WTC11 (cell line): ENCODE measurements at regions not wholly inside any gene's neighbourhood (a gene's known extent, or its start where the extent isn't known, plus 50 kb on each side); places are given as distances from the start of the nearest gene placed in this dataset.

ENCODE experiments used
- ATAC-seq: fragments of 200-7000 bp; cut with Tn5 transposase; 2 replicates; pipeline ENCODE4 v1.10.0; 2021; ENCODE audit warnings: mild to moderate bottlenecking, moderate library complexity
- CTCF ChIA-PET: fragments of 300-600 bp; sonication (Branson Sonifier 250); formaldehyde crosslinking; loops from one replicate; lab custom pipeline; 2021; ENCODE audit warnings: antibody characterized with exemption; lab: Charles Lee
- POLR2A ChIA-PET: fragments of 350-600 bp; sonication (Branson Sonifier 250); formaldehyde crosslinking; loops from one replicate; lab custom pipeline; 2021; ENCODE audit warnings: antibody characterized with exemption; lab: Charles Lee
- DNase-seq: peaks from one replicate; pipeline ENCODE4 v3.0.0; 2021; ENCODE audit warnings: low spot score
- H3K27ac Mint-ChIP-seq: 2 replicates; pipeline ENCODE4 v1.8.0; 2021; ENCODE audit warnings: mixed read lengths
- H3K27me3 Mint-ChIP-seq: 2 replicates; pipeline ENCODE4 v1.8.0; 2021; ENCODE audit warnings: low read depth, mild to moderate bottlenecking, moderate library complexity, mixed read lengths
- H3K36me3 Mint-ChIP-seq: 2 replicates; pipeline ENCODE4 v1.8.0; 2021; ENCODE audit warnings: mixed read lengths
- H3K4me1 Mint-ChIP-seq: 2 replicates; pipeline ENCODE4 v1.8.0; 2022; ENCODE audit warnings: mixed read lengths
- H3K4me3 Mint-ChIP-seq: 2 replicates; pipeline ENCODE4 v1.8.0; 2021; ENCODE audit warnings: mild to moderate bottlenecking, moderate library complexity, mixed read lengths
- H3K9me3 Mint-ChIP-seq: 2 replicates; pipeline ENCODE4 v1.8.0; 2021; ENCODE audit warnings: mixed read lengths
- AR ChIP-seq: fragments of 250-450 bp; sonication (Bioruptor Pico); IDR thresholded peaks from 2 replicates; pipeline ENCODE4 v1.9.0; 2021; ENCODE audit warnings: mild to moderate bottlenecking
- E2F5 ChIP-seq: sonication (generic); formaldehyde crosslinking; IDR thresholded peaks from 2 replicates; pipeline ENCODE4 v1.8.1; 2022; ENCODE audit warnings: mild to moderate bottlenecking, moderate library complexity, missing genetic modification reagents
- IRF1 ChIP-seq: sonication (generic); formaldehyde crosslinking; IDR thresholded peaks from 2 replicates; pipeline ENCODE4 v1.8.0; 2023; ENCODE audit warnings: missing genetic modification reagents
- IRF2 ChIP-seq: sonication (generic); formaldehyde crosslinking; IDR thresholded peaks from 2 replicates; pipeline ENCODE4 v1.8.0; 2022; ENCODE audit warnings: low read depth, missing genetic modification reagents, borderline replicate concordance
- JAZF1 ChIP-seq: fragments of 250-450 bp; sonication (Bioruptor Pico); IDR thresholded peaks from 2 replicates; pipeline ENCODE4 v1.9.0; 2021; ENCODE audit warnings: moderate library complexity, mild to moderate bottlenecking, inconsistent platforms
- SMAD4 ChIP-seq: sonication (generic); formaldehyde crosslinking; IDR thresholded peaks from 2 replicates; pipeline ENCODE4 v1.8.0; 2022; ENCODE audit warnings: mild to moderate bottlenecking, missing genetic modification reagents
- STAT6 ChIP-seq: sonication (generic); formaldehyde crosslinking; conservative IDR thresholded peaks from 2 replicates; pipeline ENCODE4 v1.8.1; 2023; ENCODE audit warnings: mild to moderate bottlenecking, low read depth, missing genetic modification reagents, moderate library complexity
- USF1 ChIP-seq: sonication (generic); formaldehyde crosslinking; IDR thresholded peaks from 2 replicates; pipeline ENCODE4 v1.8.0; 2022; ENCODE audit warnings: mild to moderate bottlenecking, missing genetic modification reagents
- ZNF425 ChIP-seq: fragments of 250-450 bp; sonication (Bioruptor Pico); conservative IDR thresholded peaks from 2 replicates; pipeline ENCODE4 v1.9.0; 2021; ENCODE audit warnings: mild to moderate bottlenecking

GRCh38 chr18:47436871-47437270 lies 185.4 kb upstream of the SKOR2 start:
- ATAC-seq: no peak

More at GRCh38 chr18:47436871-47437270, 185.4 kb upstream of the SKOR2 start:
- no peaks in the 10 kb centered on the region for H3K27me3 Mint-ChIP-seq
- no peaks in the 10 kb centered on the region for H3K36me3 Mint-ChIP-seq
- CTCF ChIA-PET: no interaction called here
- H3K4me1 Mint-ChIP-seq: no peaks in the 10 kb centered on the region
- DNase-seq: no peak
- no peak overlapping the region for H3K4me3 Mint-ChIP-seq
- POLR2A ChIA-PET: no interaction called here
- H3K9me3 Mint-ChIP-seq: no peaks in the 10 kb centered on the region
- H3K27ac Mint-ChIP-seq: no peak overlapping the region
- TF ChIP-seq STAT6 (CRISPR knock-in tag): no peak
- no peak for TF ChIP-seq JAZF1
- no peak for TF ChIP-seq AR (CRISPR knock-in tag)
- TF ChIP-seq USF1 (CRISPR knock-in tag): no peak
- TF ChIP-seq E2F5 (CRISPR knock-in tag): no peak
- TF ChIP-seq IRF1 (CRISPR knock-in tag): no peak
- TF ChIP-seq SMAD4 (CRISPR knock-in tag): no peak
- TF ChIP-seq ZNF425 (CRISPR knock-in tag): no peak
- TF ChIP-seq IRF2 (CRISPR knock-in tag): no peak
- TF ChIP-seq, all 79 proteins: peak for 0
